Endothelial cell of umbilical vein (primary cell): ENCODE measurements at regions not wholly inside any gene's neighbourhood (a gene's known extent, or its start where the extent isn't known, plus 50 kb on each side); places are given as distances from the start of the nearest gene placed in this dataset.

ENCODE experiments used
- BruUV-seq: library from RNA; stranded (reverse); fragments of 400-500 nt; replicated peaks from 2 replicates; lab custom pipeline; 2021; lab: Mats Ljungman, UMichigan
- CTCF ChIA-PET: fragments of 300-600, 350-600 bp; sonication (Branson Sonifier 250); formaldehyde crosslinking; loops from one replicate; lab custom pipeline; 2021; ENCODE audit warnings: antibody characterized with exemption, inconsistent platforms; lab: Charles Lee
- POLR2A ChIA-PET: fragments of 300-600, 350-600 bp; sonication (Branson Sonifier 250); formaldehyde crosslinking; loops from one replicate; lab custom pipeline; 2021; ENCODE audit warnings: antibody characterized with exemption, inconsistent platforms; lab: Charles Lee
- DNase-seq: peaks from one replicate; pipeline ENCODE4 v3.0.0-alpha.2; 2011; ENCODE audit warnings: low read depth, low spot score
- FAIRE-seq: peaks from 2 replicates; lab custom pipeline; 2011; peaks lifted over from hg19 to GRCh38; lab: Jason Lieb, UNC
- H2AFZ ChIP-seq: 2 replicates; pipeline ENCODE4 v1.6.0; 2012; ENCODE audit warnings: low read depth, low read length, control low read depth, inconsistent platforms
- H3K27ac ChIP-seq: 2 replicates; pipeline ENCODE4 v1.5.1; 2011; ENCODE audit warnings: low read depth, mild to moderate bottlenecking, control low read depth, low read length, moderate library complexity; ENCODE audit not compliant: insufficient read depth
- H3K27me3 ChIP-seq, 2 experiments: 2 replicates each; pipeline versions ENCODE4 v1.6.0 to v1.6.1; 2011; ENCODE audit warnings: low read length in 2 of 2, mixed read lengths in 1 of 2; ENCODE audit not compliant: control insufficient read depth in 2 of 2, insufficient read depth in 2 of 2
- H3K36me3 ChIP-seq, 2 experiments: 2 replicates in 1 of 2; 3 replicates in 1 of 2; pipeline ENCODE4 v1.5.1; 2011; ENCODE audit warnings: low read length in 2 of 2, mild to moderate bottlenecking in 1 of 2, moderate library complexity in 1 of 2; ENCODE audit not compliant: control insufficient read depth in 2 of 2, insufficient read depth in 2 of 2; ENCODE audit errors: extremely low read depth in 1 of 2
- H3K4me1 ChIP-seq: 3 replicates; pipeline ENCODE4 v1.5.1; 2011; ENCODE audit warnings: mild to moderate bottlenecking, low read length; ENCODE audit not compliant: control insufficient read depth, insufficient read depth; ENCODE audit errors: extremely low read depth
- H3K4me2 ChIP-seq: 2 replicates; pipeline ENCODE4 v1.6.1; 2011; ENCODE audit warnings: low read length, control low read depth, mixed read lengths; ENCODE audit not compliant: insufficient read depth
- H3K4me3 ChIP-seq, 3 experiments: fragments of 200-600 bp in 1 of 3; sonication (generic), shearing (Covaris generic) in 1 of 3; replicated peaks in 1 of 3; 2 replicates each; pipeline ENCODE4 v1.5.1; 2011 to 2016; ENCODE audit warnings: control low read depth in 3 of 3, low read length in 3 of 3, mild to moderate bottlenecking in 2 of 3, inconsistent platforms in 1 of 3, low read depth in 1 of 3, moderate library complexity in 1 of 3; ENCODE audit not compliant: insufficient read depth in 1 of 3
- H3K79me2 ChIP-seq: 2 replicates; pipeline ENCODE4 v1.6.0; 2012; ENCODE audit warnings: low read length, inconsistent platforms; ENCODE audit not compliant: control insufficient read depth, insufficient read depth
- H3K9ac ChIP-seq: replicated peaks from 2 replicates; pipeline ENCODE3; 2011; ENCODE audit warnings: low read length, control low read depth; ENCODE audit not compliant: insufficient read depth; ENCODE audit errors: extremely low read depth
- H3K9me1 ChIP-seq: replicated peaks from 3 replicates; pipeline ENCODE4 v1.6.0; 2011; ENCODE audit warnings: mild to moderate bottlenecking, low read length; ENCODE audit not compliant: control insufficient read depth, insufficient read depth; ENCODE audit errors: extremely low read depth
- H3K9me3 ChIP-seq: replicated peaks from 2 replicates; pipeline ENCODE4 v1.5.1; 2012; ENCODE audit warnings: low read length, inconsistent platforms; ENCODE audit not compliant: control insufficient read depth, insufficient read depth
- H4K20me1 ChIP-seq: replicated peaks from 2 replicates; pipeline ENCODE3; 2011; ENCODE audit warnings: mild to moderate bottlenecking, low read length; ENCODE audit not compliant: control insufficient read depth, insufficient read depth; ENCODE audit errors: extremely low read depth
- EZH2 ChIP-seq: IDR thresholded peaks from 2 replicates; pipeline ENCODE4 v1.6.1; 2012; ENCODE audit warnings: borderline replicate concordance, low read depth, mild to moderate bottlenecking, moderate library complexity, low read length, inconsistent platforms; ENCODE audit not compliant: severe bottlenecking
- FOS ChIP-seq: IDR thresholded peaks from 2 replicates; pipeline ENCODE4 v1.6.1; 2011; ENCODE audit warnings: mild to moderate bottlenecking, low read length, moderate library complexity, borderline replicate concordance; ENCODE audit not compliant: insufficient read depth
- GATA2 ChIP-seq: IDR thresholded peaks from 2 replicates; pipeline ENCODE4 v1.7.0; 2011; ENCODE audit warnings: low read depth, mild to moderate bottlenecking, moderate library complexity, mixed read lengths, low read length; ENCODE audit not compliant: insufficient read length, insufficient read depth
- JUN ChIP-seq: IDR thresholded peaks from 2 replicates; pipeline ENCODE4 v1.6.1; 2011; ENCODE audit warnings: borderline replicate concordance, low read depth; ENCODE audit not compliant: insufficient read length, insufficient read depth
- MYC ChIP-seq: IDR thresholded peaks from one replicate; pipeline ENCODE4 v1.6.1; 2011; ENCODE audit warnings: mild to moderate bottlenecking, low read depth, low read length
- POLR2A ChIP-seq: IDR thresholded peaks from 2 replicates; pipeline ENCODE4 v1.6.1; 2012; ENCODE audit warnings: low read depth, mild to moderate bottlenecking, control low read depth, low read length
- POLR2AphosphoS5 ChIP-seq: IDR thresholded peaks from 2 replicates; pipeline ENCODE4 v1.6.1; 2012; ENCODE audit warnings: low read depth, mild to moderate bottlenecking, control low read depth, low read length, moderate library complexity; ENCODE audit not compliant: insufficient read depth
- dilution Hi-C: fragments of 300-500 bp; cut with MboI; formaldehyde crosslinking; loops from one replicate; pipeline ENCODE4 v1.15.0; 2019; ENCODE audit warnings: low sequenced_read_pairs; ENCODE audit not compliant: extremely low pct_ligation_motif_present
- intact Hi-C: fragments of 100-400 bp; cut with micrococcal nuclease; formaldehyde crosslinking; loops from one replicate; pipeline ENCODE4 v1.10.0; 2022
- TF ChIP-seq, protein P1 (sequence below), 2 donors: IDR thresholded peaks; 1 replicate in 1 of 2; 2 replicates in 1 of 2; pipeline ENCODE4 v1.5.1; 2011; ENCODE audit warnings: low read length in 2 of 2, mild to moderate bottlenecking in 2 of 2, moderate library complexity in 2 of 2, control low read depth in 1 of 2, inconsistent platforms in 1 of 2, low read depth in 1 of 2; ENCODE audit not compliant: insufficient read depth in 1 of 2; ENCODE audit errors: extremely low read depth in 1 of 2
- TF ChIP-seq, protein P2 (sequence below): IDR thresholded peaks from 2 replicates; pipeline ENCODE4 v1.6.1; 2011; ENCODE audit not compliant: insufficient read depth, insufficient read length

DNA sequence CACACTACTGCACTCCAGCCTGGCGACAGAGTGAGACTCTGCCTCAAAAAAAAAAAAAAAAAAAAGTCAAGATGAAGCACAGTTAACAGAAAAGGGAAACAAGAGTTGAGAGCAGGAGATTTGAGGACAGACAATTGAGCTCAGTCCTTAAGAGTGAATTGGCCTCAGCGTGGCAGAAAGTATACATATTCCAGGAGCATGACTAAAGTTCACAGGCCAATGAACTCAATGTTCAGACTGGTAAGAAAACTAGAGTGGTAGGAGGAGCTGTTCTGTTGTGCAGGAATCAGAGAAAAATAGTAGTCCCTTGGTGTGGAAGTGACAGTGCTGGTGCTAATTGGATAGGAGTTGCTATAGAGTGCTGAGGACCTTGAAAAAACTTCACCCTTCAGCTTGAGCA lies 60.0 kb downstream of the NRN1 start:
- no peaks in the 10 kb centered on the region for H4K20me1 ChIP-seq
- FAIRE-seq = no peak
- no peaks in the 10 kb centered on the region for H3K9me1 ChIP-seq
- no peaks in the 10 kb centered on the region for H3K4me1 ChIP-seq
- no TSS peak for BruUV-seq
- no peak overlapping the region for H3K4me3 ChIP-seq
- H3K4me2 ChIP-seq = no peak overlapping the region
- no peaks in the 10 kb centered on the region for H3K79me2 ChIP-seq
- dilution Hi-C loops = no loop called here
- intact Hi-C loops = no loop called here
- ChIA-PET CTCF (no interaction called here), POLR2A (no interaction called here)
- no peak overlapping the region for H2AFZ ChIP-seq
- H3K27ac ChIP-seq = no peak overlapping the region
- DNase-seq = no peak
- no peaks in the 10 kb centered on the region for H3K36me3 ChIP-seq
- H3K27me3 ChIP-seq = no peaks in the 10 kb centered on the region
- no peak overlapping the region for H3K9ac ChIP-seq
- TF ChIP-seq FOS (no peak), MYC (no peak), JUN (no peak), GATA2 (no peak), POLR2AphosphoS5 (no peak), EZH2 (no peak), POLR2A (no peak)
- TF ChIP-seq, protein P1, sequence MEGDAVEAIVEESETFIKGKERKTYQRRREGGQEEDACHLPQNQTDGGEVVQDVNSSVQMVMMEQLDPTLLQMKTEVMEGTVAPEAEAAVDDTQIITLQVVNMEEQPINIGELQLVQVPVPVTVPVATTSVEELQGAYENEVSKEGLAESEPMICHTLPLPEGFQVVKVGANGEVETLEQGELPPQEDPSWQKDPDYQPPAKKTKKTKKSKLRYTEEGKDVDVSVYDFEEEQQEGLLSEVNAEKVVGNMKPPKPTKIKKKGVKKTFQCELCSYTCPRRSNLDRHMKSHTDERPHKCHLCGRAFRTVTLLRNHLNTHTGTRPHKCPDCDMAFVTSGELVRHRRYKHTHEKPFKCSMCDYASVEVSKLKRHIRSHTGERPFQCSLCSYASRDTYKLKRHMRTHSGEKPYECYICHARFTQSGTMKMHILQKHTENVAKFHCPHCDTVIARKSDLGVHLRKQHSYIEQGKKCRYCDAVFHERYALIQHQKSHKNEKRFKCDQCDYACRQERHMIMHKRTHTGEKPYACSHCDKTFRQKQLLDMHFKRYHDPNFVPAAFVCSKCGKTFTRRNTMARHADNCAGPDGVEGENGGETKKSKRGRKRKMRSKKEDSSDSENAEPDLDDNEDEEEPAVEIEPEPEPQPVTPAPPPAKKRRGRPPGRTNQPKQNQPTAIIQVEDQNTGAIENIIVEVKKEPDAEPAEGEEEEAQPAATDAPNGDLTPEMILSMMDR (IDR thresholded peaks at IDR 0.05; ENCODE audit: extremely low read depth in 1 of 2, insufficient read depth in 1 of 2, low read depth in 1 of 2, low read length in 2 of 2) = no peak
- TF ChIP-seq, protein P2, sequence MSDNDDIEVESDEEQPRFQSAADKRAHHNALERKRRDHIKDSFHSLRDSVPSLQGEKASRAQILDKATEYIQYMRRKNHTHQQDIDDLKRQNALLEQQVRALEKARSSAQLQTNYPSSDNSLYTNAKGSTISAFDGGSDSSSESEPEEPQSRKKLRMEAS = no peak
- H3K9me3 ChIP-seq = no peaks in the 10 kb centered on the region
